Keratinocyte (primary cell): ENCODE measurements at regions not wholly inside any gene's neighbourhood (a gene's known extent, or its start where the extent isn't known, plus 50 kb on each side); places are given as distances from the start of the nearest gene placed in this dataset.

Experiments used
- EZH2 ChIP-seq: IDR thresholded peaks from one replicate; pipeline ENCODE4 v1.6.1; 2012; ENCODE audit warnings: inconsistent platforms, mild to moderate bottlenecking, low read length, moderate library complexity
- TF ChIP-seq, protein P1 (sequence below), 3 experiments: IDR thresholded peaks in 1 of 3; conservative IDR thresholded peaks in 1 of 3; optimal IDR thresholded peaks in 1 of 3; 2 replicates in 2 of 3; 3 replicates in 1 of 3; pipeline versions ENCODE3 to v1.5.1; 2011; ENCODE audit warnings: low read length in 3 of 3, mild to moderate bottlenecking in 3 of 3, moderate library complexity in 2 of 3, control low read depth in 1 of 3, inconsistent platforms in 1 of 3; ENCODE audit not compliant: insufficient read depth in 2 of 3; ENCODE audit errors: extremely low read depth in 1 of 3

DNA sequence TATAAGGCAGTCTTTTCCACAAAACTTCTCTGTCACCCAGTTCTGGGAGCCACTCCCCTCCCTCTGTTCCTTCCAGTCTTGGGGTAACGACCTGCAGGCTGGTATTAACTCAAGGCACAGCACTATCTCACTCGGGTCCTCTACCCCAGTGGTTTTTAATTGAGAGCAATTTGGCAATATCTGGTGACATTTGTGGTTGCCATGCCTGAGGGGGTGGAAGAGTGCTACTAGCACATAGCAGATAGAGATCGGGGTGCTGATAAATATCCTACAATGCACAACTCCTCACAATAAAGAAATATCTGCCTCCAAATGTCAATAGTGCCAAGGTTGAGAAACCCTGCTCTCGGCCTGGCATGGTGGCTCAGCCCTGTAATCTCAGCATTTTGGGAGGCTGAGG lies 117.7 kb upstream of the ABCC4 start:
- TF ChIP-seq, protein P1, sequence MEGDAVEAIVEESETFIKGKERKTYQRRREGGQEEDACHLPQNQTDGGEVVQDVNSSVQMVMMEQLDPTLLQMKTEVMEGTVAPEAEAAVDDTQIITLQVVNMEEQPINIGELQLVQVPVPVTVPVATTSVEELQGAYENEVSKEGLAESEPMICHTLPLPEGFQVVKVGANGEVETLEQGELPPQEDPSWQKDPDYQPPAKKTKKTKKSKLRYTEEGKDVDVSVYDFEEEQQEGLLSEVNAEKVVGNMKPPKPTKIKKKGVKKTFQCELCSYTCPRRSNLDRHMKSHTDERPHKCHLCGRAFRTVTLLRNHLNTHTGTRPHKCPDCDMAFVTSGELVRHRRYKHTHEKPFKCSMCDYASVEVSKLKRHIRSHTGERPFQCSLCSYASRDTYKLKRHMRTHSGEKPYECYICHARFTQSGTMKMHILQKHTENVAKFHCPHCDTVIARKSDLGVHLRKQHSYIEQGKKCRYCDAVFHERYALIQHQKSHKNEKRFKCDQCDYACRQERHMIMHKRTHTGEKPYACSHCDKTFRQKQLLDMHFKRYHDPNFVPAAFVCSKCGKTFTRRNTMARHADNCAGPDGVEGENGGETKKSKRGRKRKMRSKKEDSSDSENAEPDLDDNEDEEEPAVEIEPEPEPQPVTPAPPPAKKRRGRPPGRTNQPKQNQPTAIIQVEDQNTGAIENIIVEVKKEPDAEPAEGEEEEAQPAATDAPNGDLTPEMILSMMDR (optimal IDR thresholded peaks at IDR 0.05 in 1 of 3, IDR thresholded peaks at IDR 0.05 in 1 of 3, conservative IDR thresholded peaks at IDR 0.05 in 1 of 3; ENCODE audit: extremely low read depth in 1 of 3, insufficient read depth in 2 of 3, low read length in 3 of 3), result no peak
- no peak for TF ChIP-seq EZH2
